B cell (primary cell): ENCODE measurements at regions not wholly inside any gene's neighbourhood (a gene's known extent, or its start where the extent isn't known, plus 50 kb on each side); places are given as distances from the start of the nearest gene placed in this dataset.

Experiments
- CTCF ChIP-seq: fragments of 200-600 bp; IDR thresholded peaks from one replicate; pipeline ENCODE4 v1.8.0; 2022; ENCODE audit warnings: antibody characterized with exemption, mild to moderate bottlenecking
- EZH2 ChIP-seq: IDR thresholded peaks from 2 replicates; pipeline ENCODE4 v1.6.1; 2012; ENCODE audit warnings: borderline replicate concordance, low read depth, mild to moderate bottlenecking, moderate library complexity, low read length; ENCODE audit not compliant: insufficient read depth, poor library complexity, severe bottlenecking

DNA sequence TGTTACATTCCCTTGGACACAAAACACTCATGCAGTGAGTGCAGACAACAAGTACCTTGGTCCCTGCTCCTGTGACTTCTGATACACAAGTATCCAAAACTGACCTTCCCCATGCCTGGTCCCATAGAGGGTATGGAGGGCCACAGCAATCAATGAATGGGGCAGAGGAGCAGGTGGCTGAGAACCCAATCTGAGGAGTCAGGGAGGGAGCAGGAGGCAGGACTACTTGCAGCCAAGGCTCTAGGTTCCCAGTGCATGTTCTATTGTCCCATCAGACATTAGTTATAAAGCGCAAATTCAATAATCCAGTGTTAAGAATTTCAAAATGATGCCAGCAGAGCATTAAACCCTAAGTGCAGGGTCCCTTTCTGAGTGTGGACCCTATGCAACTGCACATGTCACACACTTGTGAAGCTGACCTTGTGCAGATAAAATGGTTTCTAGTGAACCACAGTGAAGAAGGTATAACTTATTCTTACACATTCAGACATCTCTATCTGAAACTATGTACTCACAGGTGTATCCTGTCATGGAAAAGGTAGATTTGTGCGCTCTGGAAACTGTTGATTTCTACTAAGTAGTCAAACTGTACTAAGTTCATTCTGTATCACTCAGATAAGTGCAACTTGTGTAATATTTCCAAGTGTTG is 107.3 kb upstream of the ABI3BP start:
- TF ChIP-seq CTCF (no peak), EZH2 (no peak)
